GM13977 (cell line): ENCODE measurements at regions not wholly inside any gene's neighbourhood (a gene's known extent, or its start where the extent isn't known, plus 50 kb on each side); places are given as distances from the start of the nearest gene placed in this dataset.
"Not testable (repeated sequence)": the region's sequence is repeated elsewhere in the genome, so short reads cannot be mapped to it uniquely, and the experiment has no call there.

Experiments used
- DNase-seq: peaks from one replicate; pipeline ENCODE4 v3.0.0; 2012; ENCODE audit warnings: low spot score
- in situ Hi-C: fragments of 300-500 bp; cut with MboI; formaldehyde crosslinking; loops from one replicate; pipeline ENCODE4 v1.12.0; 2022; ENCODE audit warnings: low sequenced_read_pairs, low pct_unique_long_range_greater_than_20kb, mixed read lengths, inconsistent platforms; ENCODE audit not compliant: unreplicated experiment

- in situ Hi-C loops, DNase-seq: not testable (repeated sequence)
These were observed 119.6 kb upstream of the IKBKE start for GRCh38 chr1:206350493-206351275.

GRCh38 chr1:206351276-206352052, 118.8 kb upstream of the IKBKE start:
- in situ Hi-C loops, DNase-seq: not testable (repeated sequence)

GRCh38 chr1:206356310-206356709, 114.0 kb upstream of the IKBKE start:
- in situ Hi-C loops = not testable (repeated sequence)

GRCh38 chr1:206357962-206358361, 112.3 kb upstream of the IKBKE start:
- DNase-seq, in situ Hi-C loops: not testable (repeated sequence)

More at GRCh38 chr1:206356310-206356709, 114.0 kb upstream of the IKBKE start:
- DNase-seq = not testable (repeated sequence)

GRCh38 chr1:206358771-206359170, 111.5 kb upstream of the IKBKE start:
- in situ Hi-C loops, DNase-seq: not testable (repeated sequence)

- in situ Hi-C loops, DNase-seq: not testable (repeated sequence)
These were observed 110.9 kb upstream of the IKBKE start for GRCh38 chr1:206359377-206359776.

GRCh38 chr1:206361978-206362543, 108.2 kb upstream of the IKBKE start:
- DNase-seq, in situ Hi-C loops: not testable (repeated sequence)

GRCh38 chr1:206362994-206363393, 107.3 kb upstream of the IKBKE start:
- DNase-seq, in situ Hi-C loops: not testable (repeated sequence)

- in situ Hi-C loops, DNase-seq: not testable (repeated sequence)
These were observed 105.0 kb upstream of the IKBKE start for GRCh38 chr1:206365271-206365670.

GRCh38 chr1:206366131-206366530, 104.1 kb upstream of the IKBKE start:
- in situ Hi-C loops, DNase-seq: not testable (repeated sequence)

- in situ Hi-C loops, DNase-seq: not testable (repeated sequence)
These were observed 103.5 kb upstream of the IKBKE start for GRCh38 chr1:206366772-206367171.

GRCh38 chr1:206367955-206368622, 102.2 kb upstream of the IKBKE start:
- in situ Hi-C loops, DNase-seq: not testable (repeated sequence)

GRCh38 chr1:206374725-206375124, 95.6 kb upstream of the IKBKE start:
- DNase-seq, in situ Hi-C loops: not testable (repeated sequence)

- DNase-seq, in situ Hi-C loops: not testable (repeated sequence)
These were observed 94.7 kb upstream of the IKBKE start for GRCh38 chr1:206375552-206375951.

- in situ Hi-C loops, DNase-seq: not testable (repeated sequence)
These were observed 91.8 kb upstream of the IKBKE start for GRCh38 chr1:206378506-206378905.

GRCh38 chr1:206379245-206379644, 91.0 kb upstream of the IKBKE start:
- in situ Hi-C loops, DNase-seq: not testable (repeated sequence)

- in situ Hi-C loops, DNase-seq: not testable (repeated sequence)
These were observed 90.0 kb upstream of the IKBKE start for GRCh38 chr1:206380163-206380790.
